GM12892 (cell line): ENCODE measurements at regions not wholly inside any gene's neighbourhood (a gene's known extent, or its start where the extent isn't known, plus 50 kb on each side); places are given as distances from the start of the nearest gene placed in this dataset.

Source experiments
- POLR2A ChIP-seq: IDR thresholded peaks from 2 replicates; pipeline ENCODE4 v1.6.1; 2011; ENCODE audit warnings: low read depth, low read length, control low read depth
- POLR2AphosphoS5 ChIP-seq: IDR thresholded peaks from 2 replicates; pipeline ENCODE4 v1.6.1; 2011; ENCODE audit warnings: low read depth, low read length, control low read depth
- TAF1 ChIP-seq: IDR thresholded peaks from 2 replicates; pipeline ENCODE4 v1.6.1; 2011; ENCODE audit warnings: low read depth, mild to moderate bottlenecking, control low read depth, low read length, borderline replicate concordance

GRCh38 chr2:6113786-6114185 is 421.6 kb downstream of the SOX11 start:
- TF ChIP-seq POLR2A (no peak), TAF1 (no peak), POLR2AphosphoS5 (no peak)
